ENCODE measurements at regions not wholly inside any gene's neighbourhood (a gene's known extent, or its start where the extent isn't known, plus 50 kb on each side); places are given as distances from the start of the nearest gene placed in this dataset.
"Not testable (repeated sequence)": the region's sequence is repeated elsewhere in the genome, so short reads cannot be mapped to it uniquely, and the experiment has no call there.

DNA sequence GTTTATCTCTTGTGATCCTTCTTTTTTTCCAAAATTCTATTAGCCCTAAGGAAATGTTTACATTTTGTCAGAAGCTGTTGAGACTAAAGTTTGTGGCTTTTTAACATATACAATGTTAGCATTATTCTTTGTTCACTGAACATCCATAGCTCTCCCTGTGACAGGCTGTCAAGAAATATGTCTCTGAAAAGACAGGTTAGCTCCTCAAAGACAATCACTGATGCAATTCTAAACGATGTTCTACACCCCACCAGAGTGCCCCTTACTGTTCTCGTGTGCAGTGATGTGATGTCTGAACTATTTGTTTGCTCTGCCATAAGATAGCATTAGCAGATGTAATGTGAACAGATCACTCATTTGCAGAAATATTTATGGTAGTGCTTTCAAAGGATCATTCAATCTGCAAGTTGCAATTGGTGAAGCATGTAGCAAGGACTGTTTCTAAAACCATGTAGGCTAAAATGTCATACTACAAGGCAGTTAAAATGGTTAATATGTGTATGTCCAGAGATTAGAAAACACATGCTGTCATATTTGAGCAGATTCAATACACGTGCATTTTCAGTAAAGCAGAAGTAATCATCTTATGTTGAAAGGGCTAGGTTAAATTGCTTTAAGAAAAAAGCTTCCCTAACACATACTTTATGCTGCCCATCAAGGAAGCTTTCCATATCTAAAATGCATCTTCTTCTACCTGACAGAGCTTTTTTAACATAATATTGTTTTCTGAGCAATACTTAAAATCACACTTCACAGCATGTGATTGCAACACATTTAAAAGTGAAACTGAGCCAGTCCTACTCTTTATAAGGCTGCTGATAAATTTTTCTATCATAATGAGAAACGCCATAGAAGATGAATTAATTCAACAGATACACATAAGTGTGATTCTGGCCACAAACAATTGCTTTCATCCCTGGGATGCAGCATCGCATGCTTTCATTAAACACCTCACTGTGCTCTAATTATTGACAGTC, 285.7 kb upstream of the UBE2E3 start:
- no peak for DNase-seq

DNA sequence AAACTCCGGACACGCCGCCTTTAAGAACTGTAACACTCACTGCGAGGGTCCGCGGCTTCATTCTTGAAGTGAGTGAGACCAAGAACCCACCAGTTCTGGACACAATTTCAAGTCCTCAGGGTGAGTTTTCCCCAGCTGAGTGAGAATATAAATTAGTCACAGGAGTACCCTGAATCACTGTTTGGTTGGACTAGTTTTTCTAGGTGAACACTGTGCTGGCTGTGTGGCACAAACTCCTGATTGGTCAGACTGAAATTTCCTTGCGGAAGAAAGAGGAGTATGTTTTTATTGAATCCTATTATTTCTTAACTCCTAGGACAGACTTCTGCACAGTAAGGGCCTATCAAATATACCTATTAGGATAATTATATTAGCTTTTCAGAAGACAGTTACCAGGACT, 288.1 kb upstream of the UBE2E3 start:
- DNase-seq = no peak

DNA sequence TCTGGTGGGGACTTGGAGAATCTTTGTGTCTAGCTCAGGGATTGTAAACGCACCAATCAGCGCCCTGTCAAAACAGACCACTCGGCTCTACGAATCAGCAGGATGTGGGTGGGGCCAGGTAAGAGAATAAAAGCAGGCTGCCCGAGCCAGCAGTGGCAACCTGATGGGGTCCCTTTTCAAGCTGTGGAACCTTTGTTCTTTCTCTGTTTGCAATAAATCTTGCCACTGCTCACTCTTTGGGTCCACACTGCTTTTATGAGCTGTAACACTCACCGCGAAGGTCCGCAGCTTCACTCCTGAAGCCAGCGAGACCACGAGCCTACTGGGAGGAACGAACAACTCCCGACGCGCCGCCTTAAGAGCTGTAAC, 288.6 kb upstream of the UBE2E3 start:
- DNase-seq = not testable (repeated sequence)

DNA sequence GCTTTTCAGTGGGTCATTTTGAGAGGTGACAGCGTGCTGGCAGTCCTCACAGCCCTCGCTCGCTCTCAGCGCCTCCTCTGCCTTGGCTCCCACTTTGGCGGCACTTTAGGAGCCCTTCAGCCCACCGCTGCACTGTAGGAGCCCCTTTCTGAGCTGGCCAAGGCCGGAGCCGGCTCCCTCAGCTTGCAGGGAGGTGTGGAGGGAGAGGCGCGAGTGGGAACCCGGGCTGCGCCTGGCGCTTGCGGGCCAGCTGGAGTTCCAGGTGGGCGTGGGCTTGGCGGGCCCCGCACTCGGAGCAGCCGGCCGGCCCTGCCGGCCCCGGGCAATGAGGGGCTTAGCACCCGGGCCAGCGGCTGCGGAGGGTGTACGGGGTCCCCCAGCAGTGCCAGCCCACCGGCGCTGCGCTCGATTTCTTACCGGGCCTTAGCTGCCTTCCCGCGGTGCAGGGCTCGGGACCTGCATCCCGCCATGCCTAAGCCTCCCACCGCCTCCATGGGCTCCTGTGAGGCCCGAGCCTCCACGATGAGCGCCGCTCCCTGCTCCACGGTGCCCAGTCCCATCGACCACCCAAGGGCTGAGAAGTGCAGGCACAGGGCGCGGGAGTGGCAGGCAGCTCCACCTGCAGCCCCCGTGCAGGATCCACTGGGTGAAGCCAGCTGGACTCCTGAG, 289.1 kb upstream of the UBE2E3 start:
- not testable (repeated sequence) for DNase-seq

DNA sequence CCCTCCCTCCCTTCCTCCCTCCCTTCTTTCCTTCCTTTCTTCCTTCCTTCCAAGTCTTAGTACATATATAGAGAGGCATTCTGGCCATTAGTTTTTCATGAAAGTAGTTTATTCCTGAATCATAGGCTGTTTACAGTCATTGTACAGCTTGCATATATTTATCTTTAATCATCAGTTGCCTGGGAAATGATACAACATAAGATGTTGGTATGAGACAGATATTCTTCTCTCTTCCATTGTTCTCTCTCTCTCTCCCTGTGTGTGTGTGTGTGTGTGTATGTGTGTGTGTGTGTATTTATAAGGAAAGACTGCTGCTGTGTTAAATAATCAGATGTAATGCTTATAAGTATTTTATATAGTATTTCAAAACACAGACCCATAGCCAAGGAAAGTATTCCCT, 289.8 kb upstream of the UBE2E3 start:
- no peak for DNase-seq

DNA sequence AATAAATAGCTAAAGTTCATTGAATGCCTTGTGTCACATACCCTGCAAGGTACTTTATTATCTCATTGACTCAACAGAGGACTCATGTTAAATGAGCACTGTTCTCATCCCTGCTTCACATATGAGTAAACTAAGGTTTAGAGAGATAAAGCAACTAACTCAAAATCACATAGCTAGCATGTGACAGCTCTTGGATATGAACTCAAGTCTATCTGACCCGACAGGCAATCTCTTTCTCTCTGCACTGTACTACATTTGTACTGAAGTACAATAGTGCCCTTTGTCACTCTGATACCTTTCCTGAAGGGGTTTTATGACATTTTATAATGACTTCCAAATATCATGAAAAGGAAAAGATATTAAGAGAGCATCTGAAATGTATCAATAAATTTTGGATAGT, 297.5 kb upstream of the UBE2E3 start:
- no peak for DNase-seq

DNA sequence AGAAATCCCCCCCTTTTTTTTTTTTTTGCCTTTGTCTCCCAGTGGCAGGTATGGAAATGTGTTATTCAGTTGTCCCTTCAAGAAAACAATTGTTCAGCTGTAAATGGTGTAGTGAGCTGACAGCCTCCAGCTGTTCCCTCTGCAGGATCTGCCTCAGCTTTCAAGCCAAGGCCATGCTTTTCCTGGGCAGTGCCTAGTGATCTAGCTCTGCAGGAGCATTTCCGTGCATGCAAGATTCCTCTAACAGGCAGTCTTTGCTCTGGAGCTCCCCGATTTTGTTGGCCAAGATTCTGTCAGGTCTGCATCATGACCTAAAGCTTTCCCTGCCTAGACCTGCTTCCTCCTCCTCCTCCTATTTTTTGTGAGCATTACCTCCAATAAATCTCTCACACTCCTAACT, 300.7 kb upstream of the UBE2E3 start:
- DNase-seq = no peak

DNA sequence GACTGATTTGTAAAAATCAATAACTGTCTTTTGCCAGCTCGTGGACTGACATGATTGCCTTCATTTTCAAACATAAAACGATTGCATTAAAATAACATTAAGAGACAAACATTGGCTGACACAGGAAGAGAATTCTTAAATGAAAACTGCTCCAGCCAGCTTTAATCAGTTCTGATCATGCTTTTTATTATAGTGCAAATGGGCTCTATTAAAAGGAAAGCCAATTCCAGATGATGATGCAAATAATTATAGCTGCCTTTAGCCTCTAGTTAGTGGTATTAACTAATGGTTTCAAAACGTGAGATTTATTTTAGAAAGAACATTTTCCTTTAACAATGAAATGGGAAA, 301.8 kb upstream of the UBE2E3 start:
- no peak for DNase-seq

DNA sequence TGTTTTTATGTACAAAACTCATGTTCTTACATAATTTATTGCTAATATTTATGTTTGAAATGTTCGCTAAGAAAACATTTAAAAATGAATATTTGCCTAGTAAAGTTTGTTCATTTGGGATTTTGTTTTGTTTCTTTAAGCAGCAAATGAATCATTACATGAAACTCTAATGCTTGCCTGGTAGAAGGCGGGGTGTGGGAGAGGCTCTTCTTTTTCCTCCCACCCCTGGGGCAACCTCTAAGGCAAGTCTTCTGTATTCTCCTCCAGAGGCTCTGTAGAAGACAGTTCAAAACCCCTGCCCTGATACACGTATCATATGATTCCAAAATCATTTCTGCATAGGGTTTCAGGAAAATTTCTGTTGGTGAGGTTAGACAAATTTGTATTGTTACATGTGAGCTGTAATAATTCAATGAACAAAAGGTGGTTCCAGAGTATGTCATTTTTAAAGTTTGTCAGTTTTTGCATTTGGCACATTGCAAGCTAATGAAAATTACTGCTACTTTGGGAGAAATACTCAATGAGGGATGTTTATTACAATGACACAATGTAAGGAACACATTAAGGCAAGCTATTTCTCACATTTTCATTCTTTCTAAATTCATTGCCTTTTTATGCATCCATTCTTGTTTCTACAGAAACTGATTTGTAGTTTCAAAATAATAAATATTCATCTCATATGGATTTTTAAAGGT, 302.3 kb upstream of the UBE2E3 start:
- DNase-seq = no peak

DNA sequence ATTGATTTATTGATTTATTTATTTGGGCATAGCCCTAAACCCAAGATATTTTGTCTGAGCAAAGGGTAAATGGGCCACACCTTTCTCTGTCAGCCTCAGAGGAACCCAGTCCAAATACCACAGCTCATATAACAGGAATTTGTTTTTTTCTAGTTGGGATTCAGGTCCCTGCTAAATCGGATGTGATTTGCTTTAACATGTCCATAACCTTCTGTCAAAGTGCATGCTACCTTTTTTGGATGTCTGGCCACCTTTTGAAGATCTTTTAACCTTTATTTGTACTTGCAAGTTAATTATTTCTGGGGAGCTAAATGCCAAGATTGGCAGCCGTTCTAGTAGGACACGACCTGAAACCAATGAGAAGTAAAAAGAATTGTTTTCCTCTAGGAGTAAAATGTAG, 303.2 kb upstream of the UBE2E3 start:
- no peak for DNase-seq

DNA sequence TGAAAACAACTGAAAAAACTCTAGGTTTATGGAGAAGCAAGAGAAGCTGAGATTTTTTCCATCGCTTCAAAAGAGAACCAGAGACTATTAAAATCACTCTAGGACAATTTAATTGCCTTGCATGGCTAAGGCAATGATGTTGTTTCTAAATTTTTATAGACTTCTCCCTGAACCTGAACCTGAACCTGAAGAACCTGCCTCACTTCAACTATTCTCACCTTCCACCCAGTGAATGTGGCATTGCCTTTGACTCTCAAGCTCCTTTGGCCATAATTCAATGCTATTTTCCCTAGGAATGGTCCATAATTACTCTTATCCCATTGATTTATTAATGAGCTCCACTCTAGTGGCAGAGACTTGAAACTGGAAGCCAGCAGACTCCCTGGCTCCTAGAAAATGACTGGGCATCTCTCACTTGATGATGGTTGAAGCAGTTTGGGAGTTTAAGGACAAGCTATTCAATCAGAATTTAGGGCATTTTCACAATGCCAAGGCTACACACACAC, 303.8 kb upstream of the UBE2E3 start:
- no peak for DNase-seq

DNA sequence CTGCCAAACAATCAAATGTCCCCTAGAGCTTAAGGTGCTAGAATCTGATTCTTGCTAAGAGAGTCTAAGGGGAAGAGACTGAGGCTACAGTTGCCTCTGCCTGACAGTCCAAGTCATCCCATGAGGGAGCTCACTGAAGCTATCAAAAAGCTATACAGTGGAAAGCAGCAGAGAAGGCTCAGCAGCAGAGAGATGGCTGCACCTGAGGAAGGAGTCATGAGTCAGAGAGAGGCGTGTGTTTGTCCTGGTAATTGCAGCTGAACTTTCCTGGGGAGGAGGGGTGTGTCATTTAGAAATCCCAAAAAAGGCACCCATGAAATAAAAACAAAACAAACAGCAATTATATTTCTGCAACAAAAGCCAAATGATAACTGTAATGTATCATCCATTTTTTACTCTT, 305.2 kb upstream of the UBE2E3 start:
- DNase-seq = no peak

DNA sequence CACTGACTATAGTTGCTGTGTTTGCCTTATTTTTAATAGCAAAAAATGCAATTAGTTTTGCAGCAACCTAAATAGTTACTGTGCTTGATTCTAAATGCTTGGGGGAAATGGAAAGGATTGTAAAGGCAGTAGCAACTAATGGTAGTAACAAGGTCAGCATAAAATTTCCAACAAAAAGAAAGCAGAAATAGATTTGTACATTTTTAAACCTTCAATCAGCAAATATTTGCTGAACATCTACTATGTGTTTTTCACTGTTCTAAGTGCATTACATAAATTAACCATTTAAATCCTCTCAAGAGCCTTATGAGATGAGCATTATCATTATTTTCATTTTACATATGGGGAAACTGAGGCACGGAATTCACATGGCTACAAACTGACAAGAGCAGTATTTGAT, 308.0 kb upstream of the UBE2E3 start:
- DNase-seq = no peak

DNA sequence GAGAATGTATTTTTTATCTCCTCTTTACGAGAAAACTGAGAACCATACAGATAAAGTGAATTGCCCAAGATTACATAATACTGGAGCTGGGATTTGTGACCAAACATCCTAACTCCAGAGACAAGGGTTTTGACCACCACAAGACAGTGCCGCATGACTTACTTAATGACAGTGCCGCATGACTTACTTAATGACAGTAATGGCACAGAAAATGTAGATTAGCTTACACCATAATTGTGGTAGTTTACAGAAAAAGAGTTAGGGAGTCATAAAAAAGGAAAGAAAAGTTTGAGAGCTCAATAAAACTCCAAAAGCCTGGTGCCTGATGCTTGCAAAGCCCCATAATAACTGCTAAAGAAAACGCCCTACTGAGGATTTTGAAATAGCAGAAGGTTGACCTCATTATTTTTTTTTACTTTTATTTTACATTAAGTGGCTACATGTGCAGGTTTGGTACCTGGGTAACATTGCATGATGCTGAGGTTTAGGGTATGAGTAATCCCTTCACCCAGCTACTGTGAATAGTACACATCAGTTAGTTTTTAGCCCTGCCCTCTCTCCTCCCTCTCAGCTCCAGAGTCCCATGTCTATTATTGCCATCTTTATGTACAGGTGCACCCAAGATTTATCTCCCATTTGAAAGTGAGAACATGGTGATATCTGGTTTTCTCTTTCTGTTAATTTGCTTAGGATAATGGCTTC, 310.0 kb upstream of the UBE2E3 start:
- DNase-seq = no peak

DNA sequence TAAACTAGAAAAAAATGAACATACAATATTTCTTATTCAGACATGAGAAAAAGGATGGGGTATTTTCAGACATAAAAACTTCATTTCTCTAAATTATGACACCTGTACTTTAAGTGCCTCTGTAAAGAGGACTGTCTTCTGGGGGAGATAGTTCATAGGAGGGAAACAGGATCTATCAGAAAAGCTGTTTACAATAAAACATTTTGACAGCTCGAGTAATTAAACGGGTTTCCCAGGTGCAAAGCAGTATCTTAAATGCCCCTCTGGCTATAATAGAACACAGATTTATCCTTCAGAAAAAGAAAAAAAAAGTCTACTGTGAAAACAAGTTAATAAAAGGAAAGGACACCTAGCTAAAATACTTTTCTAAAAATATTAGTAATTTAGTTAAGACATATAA, 311.4 kb upstream of the UBE2E3 start:
- no peak for DNase-seq

DNA sequence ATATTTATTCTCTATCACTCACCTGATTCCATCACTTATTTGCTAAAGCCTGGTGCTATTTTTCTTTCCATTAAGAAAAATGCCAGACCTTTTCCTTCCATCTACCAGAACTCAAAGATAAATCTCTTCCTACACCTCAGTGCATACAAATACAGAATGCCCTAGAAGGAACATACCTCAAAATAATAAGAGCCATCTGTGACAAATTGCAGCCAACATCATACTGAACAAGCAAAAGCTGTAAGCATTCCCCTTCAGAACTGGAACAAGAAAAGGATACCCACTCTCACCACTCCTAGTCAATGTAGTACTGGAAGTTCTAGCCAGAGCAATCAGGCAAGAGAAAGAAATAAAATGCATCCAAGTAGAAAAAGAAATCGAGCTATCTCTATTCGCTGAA, 315.9 kb upstream of the UBE2E3 start:
- no peak for DNase-seq

DNA sequence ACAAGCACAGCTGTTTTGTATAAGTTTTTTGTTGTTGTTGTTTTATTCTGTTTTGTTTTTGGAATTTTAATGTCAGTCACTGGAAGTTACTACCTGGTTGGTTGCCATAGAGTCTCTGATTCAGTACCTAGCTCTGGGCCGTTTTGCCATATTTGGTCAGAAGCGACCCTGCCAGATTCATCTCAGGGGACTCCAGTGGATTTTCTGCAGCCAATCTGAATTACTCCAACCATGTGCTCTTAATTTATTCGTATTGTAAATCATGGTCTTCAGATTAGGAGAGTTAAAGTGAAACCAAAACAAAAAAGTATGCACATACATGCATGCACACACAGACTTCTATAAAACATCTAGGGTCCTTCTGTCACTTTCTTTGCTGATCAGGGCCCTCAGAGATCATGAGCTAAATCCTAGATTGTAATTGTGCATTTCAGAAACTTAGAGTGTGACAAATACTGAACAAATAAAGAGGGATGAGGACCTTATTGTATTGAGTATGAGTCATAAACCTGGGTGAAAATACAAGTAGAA, 317.4 kb upstream of the UBE2E3 start:
- DNase-seq = no peak

DNA sequence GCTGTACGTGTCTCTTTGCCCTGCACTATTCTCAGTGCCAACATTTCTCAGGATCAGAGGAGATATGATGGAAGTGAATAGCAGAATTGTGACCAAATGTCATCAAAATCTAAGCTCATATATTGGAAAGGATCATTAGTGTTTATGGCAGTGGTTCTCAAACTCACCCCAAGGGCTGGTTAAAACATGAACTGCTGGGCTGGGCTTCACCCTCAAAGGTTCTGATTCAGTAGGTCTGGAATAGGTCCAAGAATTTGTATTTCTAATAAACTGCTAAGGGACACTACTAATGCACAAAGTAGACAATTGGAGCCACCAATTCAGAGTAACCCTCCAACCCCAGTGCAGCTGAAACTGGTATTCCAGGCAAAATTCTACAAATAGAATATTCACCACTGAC, 317.9 kb upstream of the UBE2E3 start:
- no peak for DNase-seq

DNA sequence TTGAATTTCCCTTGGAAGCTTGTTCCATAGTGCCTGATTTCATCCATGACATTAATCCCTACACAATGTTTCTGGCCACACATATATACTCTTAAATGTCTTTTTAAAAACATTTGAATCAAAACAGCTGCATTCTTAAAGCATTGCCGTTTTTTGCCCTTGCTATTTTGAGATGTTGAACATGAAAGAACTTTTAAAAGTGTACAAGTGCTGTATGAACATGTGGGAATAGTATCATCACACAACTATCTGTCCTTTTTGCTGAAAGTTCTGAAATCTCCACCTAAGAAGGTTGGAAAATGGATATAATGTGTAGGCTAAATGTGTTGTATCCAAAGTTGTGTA, 318.7 kb upstream of the UBE2E3 start:
- no peak for DNase-seq

DNA sequence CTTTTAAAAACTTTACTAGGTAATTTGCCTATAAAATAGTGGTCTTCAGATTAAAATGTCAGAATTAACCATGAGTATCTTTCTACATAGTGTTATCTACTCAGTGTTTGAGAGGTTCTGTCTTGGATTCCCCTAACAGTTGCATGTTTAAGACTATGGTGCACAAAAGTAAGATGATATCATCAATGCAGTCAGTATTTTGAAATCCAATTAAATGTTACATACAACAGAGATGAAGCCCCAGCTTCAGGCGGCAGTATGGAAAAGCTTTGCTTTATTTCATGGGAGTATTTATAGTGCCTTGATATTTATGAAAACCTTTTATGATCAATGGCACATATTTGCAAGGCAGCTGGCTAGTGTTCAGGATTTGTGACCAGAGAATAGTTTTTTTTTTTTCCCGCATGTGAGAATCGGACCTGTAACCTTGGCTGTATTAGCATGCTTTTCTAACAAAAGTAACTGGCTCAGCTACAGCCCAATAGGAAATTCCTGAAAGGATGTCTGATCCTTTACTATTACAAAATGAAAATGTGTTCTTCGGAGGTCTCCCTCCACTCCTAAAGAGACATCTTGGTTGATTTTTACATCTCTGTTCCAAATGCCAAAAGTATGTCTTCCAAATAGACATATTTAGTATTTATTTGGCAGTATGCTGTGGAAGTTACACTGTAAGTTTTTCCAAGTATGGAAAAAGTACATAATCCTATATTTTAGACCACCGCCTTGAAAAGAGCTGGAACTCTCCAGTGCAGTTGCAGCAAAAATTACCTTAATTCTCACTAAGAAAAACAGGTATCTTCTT, 319.3 kb upstream of the UBE2E3 start:
- no peak for DNase-seq

DNA sequence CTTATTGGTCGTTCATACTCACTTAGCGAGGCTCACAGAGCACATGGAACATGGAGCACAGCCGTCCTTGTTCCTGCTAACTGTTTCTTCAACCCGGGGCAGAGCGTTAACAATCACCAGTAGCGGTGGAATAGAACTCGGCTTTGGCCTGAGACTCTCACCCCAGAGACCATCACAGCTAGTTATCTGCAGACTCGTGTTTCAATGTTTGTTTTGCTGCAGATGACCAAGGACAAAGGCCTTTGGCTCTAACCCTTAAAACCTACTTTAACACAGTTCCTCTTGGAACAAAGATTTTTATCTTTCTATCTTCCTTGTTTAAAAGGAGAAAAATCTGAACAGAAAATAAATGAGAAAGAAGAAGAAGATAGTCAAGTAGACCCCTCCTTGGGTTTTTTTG, 320.2 kb upstream of the UBE2E3 start:
- DNase-seq = no peak

DNA sequence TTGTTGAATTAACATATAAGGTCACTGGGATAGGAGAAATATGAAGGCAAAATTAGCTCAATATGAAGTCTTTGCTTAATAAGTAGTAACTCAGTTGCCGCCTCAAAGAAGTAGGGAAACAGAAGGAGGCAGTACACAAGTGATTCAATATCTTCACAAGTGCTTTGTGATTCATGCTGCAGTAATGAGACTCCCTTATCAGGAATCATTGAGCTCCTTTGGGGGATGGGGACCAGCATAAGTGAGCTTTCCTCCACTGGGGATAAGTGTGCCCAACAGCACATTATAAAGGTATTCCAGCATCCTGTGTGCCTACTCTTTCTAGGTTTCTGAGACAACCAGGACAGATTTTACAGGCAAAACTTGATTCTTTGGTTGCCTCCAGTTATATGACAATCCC, 323.4 kb upstream of the UBE2E3 start:
- no peak for DNase-seq
